ENCODE measurements at regions not wholly inside any gene's neighbourhood (a gene's known extent, or its start where the extent isn't known, plus 50 kb on each side); places are given as distances from the start of the nearest gene placed in this dataset.

GRCh38 chr20:21653628-21654027, 51.8 kb upstream of the PAX1 start:
- DNase-seq (ENCODE audit: low read depth in 2 of 2, low spot score in 1 of 2), result no peak

GRCh38 chr20:21643417-21643816, 62.0 kb upstream of the PAX1 start:
- DNase-seq (ENCODE audit: low read depth in 2 of 2, low spot score in 1 of 2), result no peak

GRCh38 chr20:21640556-21640955, 64.9 kb upstream of the PAX1 start:
- DNase-seq (ENCODE audit: low read depth in 2 of 2, low spot score in 1 of 2), result no peak

GRCh38 chr20:21633829-21634228, 71.6 kb upstream of the PAX1 start:
- DNase-seq (ENCODE audit: low read depth in 2 of 2, low spot score in 1 of 2), result no peak

GRCh38 chr20:21632735-21633053, 72.8 kb upstream of the PAX1 start:
- no peak for DNase-seq (ENCODE audit: low read depth in 2 of 2, low spot score in 1 of 2)

- no peak for DNase-seq (ENCODE audit: low read depth in 2 of 2, low spot score in 1 of 2)
These were observed 73.3 kb upstream of the PAX1 start for GRCh38 chr20:21632031-21632734.

- no peak for DNase-seq (ENCODE audit: low read depth in 2 of 2, low spot score in 1 of 2)
These were observed 76.7 kb upstream of the PAX1 start for GRCh38 chr20:21628800-21629199.

GRCh38 chr20:21623781-21624094, 81.7 kb upstream of the PAX1 start:
- DNase-seq (ENCODE audit: low read depth in 2 of 2, low spot score in 1 of 2), result no peak

- DNase-seq (ENCODE audit: low read depth in 2 of 2, low spot score in 1 of 2), result no peak
These were observed 82.2 kb upstream of the PAX1 start for GRCh38 chr20:21623074-21623780.

GRCh38 chr20:21622097-21622857, 83.2 kb upstream of the PAX1 start:
- no peak for DNase-seq (ENCODE audit: low read depth in 2 of 2, low spot score in 1 of 2)

- DNase-seq (ENCODE audit: low read depth in 2 of 2, low spot score in 1 of 2), result no peak
These were observed 86.6 kb upstream of the PAX1 start for GRCh38 chr20:21618759-21619416.

GRCh38 chr20:21615617-21616080, 89.8 kb upstream of the PAX1 start:
- peak in 1 of 2 donors; percentile 9 for DNase-seq (ENCODE audit: low read depth in 2 of 2, low spot score in 1 of 2)

- no peak for DNase-seq (ENCODE audit: low read depth in 2 of 2, low spot score in 1 of 2)
These were observed 90.5 kb upstream of the PAX1 start for GRCh38 chr20:21614980-21615379.

- no peak for DNase-seq (ENCODE audit: low read depth in 2 of 2, low spot score in 1 of 2)
These were observed 92.0 kb upstream of the PAX1 start for GRCh38 chr20:21613512-21613911.

- no peak for DNase-seq (ENCODE audit: low read depth in 2 of 2, low spot score in 1 of 2)
These were observed 95.5 kb upstream of the PAX1 start for GRCh38 chr20:21609981-21610380.

GRCh38 chr20:21609221-21609620, 95.4 kb upstream of the NKX2-2 start:
- DNase-seq (ENCODE audit: low read depth in 2 of 2, low spot score in 1 of 2), result no peak

- DNase-seq (ENCODE audit: low read depth in 2 of 2, low spot score in 1 of 2), result no peak
These were observed 94.9 kb upstream of the NKX2-2 start for GRCh38 chr20:21608777-21609176.

- no peak for DNase-seq (ENCODE audit: low read depth in 2 of 2, low spot score in 1 of 2)
These were observed 94.3 kb upstream of the NKX2-2 start for GRCh38 chr20:21607971-21608725.

GRCh38 chr20:21601799-21602198, 87.9 kb upstream of the NKX2-2 start:
- no peak for DNase-seq (ENCODE audit: low read depth in 2 of 2, low spot score in 1 of 2)

GRCh38 chr20:21586682-21587081, 72.8 kb upstream of the NKX2-2 start:
- DNase-seq (ENCODE audit: low read depth in 2 of 2, low spot score in 1 of 2), result no peak

All from stimulated activated CD8-positive, alpha-beta memory T cell treated with anti-CD3 and anti-CD28 coated beads, Interleukin-4, amount 100 ng/mL, for 1 hour (primary cell).